H1 (cell line): ENCODE measurements at regions not wholly inside any gene's neighbourhood (a gene's known extent, or its start where the extent isn't known, plus 50 kb on each side); places are given as distances from the start of the nearest gene placed in this dataset.

Source experiments
- CTCF ChIA-PET: fragments of 300-600 bp; sonication (Branson Sonifier 250); formaldehyde crosslinking; loops from one replicate; lab custom pipeline; 2021; ENCODE audit not compliant: partially characterized antibody; lab: Charles Lee
- POLR2A ChIA-PET: fragments of 300-600 bp; sonication (Branson Sonifier 250); formaldehyde crosslinking; loops from one replicate; lab custom pipeline; 2021; ENCODE audit warnings: inconsistent platforms; ENCODE audit not compliant: partially characterized antibody; lab: Charles Lee
- DNase-seq, 2 experiments: peaks; one replicate each; pipeline versions ENCODE4 v3.0.0 to v3.0.0-alpha.2; 2010 to 2022; ENCODE audit warnings: low spot score in 2 of 2, low read depth in 1 of 2, mixed read lengths in 1 of 2
- FAIRE-seq: peaks from 2 replicates; lab custom pipeline; 2011; peaks lifted over from hg19 to GRCh38; lab: Jason Lieb, UNC
- H2AFZ ChIP-seq: 2 replicates; pipeline ENCODE4 v1.8.1; 2012; ENCODE audit warnings: low read length, inconsistent platforms
- H2AK5ac ChIP-seq: 2 replicates; pipeline ENCODE4 v1.6.1; 2013; ENCODE audit warnings: low read depth, low read length
- H2BK120ac ChIP-seq: replicated peaks from 2 replicates; pipeline ENCODE3; 2013; ENCODE audit warnings: low read depth, low read length, inconsistent platforms
- H2BK12ac ChIP-seq: 2 replicates; pipeline ENCODE4 v1.6.1; 2013; ENCODE audit warnings: low read depth, low read length
- H2BK15ac ChIP-seq: 2 replicates; pipeline ENCODE4 v1.6.1; 2013; ENCODE audit warnings: low read length
- H2BK20ac ChIP-seq: 2 replicates; pipeline ENCODE4 v1.6.1; 2013; ENCODE audit warnings: low read length
- H2BK5ac ChIP-seq: 2 replicates; pipeline ENCODE4 v1.6.1; 2013; ENCODE audit warnings: low read depth, low read length
- H3K14ac ChIP-seq: 2 replicates; pipeline ENCODE4 v1.6.1; 2013; ENCODE audit warnings: inconsistent platforms; ENCODE audit not compliant: insufficient read length
- H3K18ac ChIP-seq: 2 replicates; pipeline ENCODE4 v1.6.1; 2013; ENCODE audit warnings: low read length; ENCODE audit errors: extremely low read depth
- H3K23ac ChIP-seq: 2 replicates; pipeline ENCODE4 v1.6.1; 2013; ENCODE audit warnings: inconsistent platforms; ENCODE audit not compliant: insufficient read length
- H3K23me2 ChIP-seq: 2 replicates; pipeline ENCODE4 v1.6.1; 2013; ENCODE audit warnings: low read depth, low read length
- H3K27ac ChIP-seq: 2 replicates; pipeline ENCODE4 v1.6.1; 2011; ENCODE audit warnings: low read depth, low read length, inconsistent platforms
- H3K27me3 ChIP-seq, 4 experiments: replicated peaks in 1 of 4; 1 replicate in 1 of 4; 2 replicates in 3 of 4; pipeline versions ENCODE4 v1.6.1 to v1.8.1; 2011 to 2013; ENCODE audit warnings: low read length in 3 of 4, mild to moderate bottlenecking in 3 of 4, inconsistent platforms in 2 of 4, mixed read lengths in 2 of 4, moderate library complexity in 1 of 4; ENCODE audit not compliant: control insufficient read depth in 3 of 4, insufficient read depth in 3 of 4; ENCODE audit errors: extremely low read depth in 1 of 4
- H3K36me3 ChIP-seq, 4 experiments: 2 replicates each; pipeline versions ENCODE4 v1.6.1 to v1.8.1; 2011 to 2013; ENCODE audit warnings: mild to moderate bottlenecking in 4 of 4, low read length in 3 of 4, moderate library complexity in 2 of 4, control low read depth in 1 of 4, inconsistent platforms in 1 of 4; ENCODE audit not compliant: insufficient read depth in 4 of 4, control insufficient read depth in 2 of 4
- H3K4ac ChIP-seq: replicated peaks from 2 replicates; pipeline ENCODE3; 2013; ENCODE audit warnings: low read length, low read depth, mixed read lengths, inconsistent platforms; ENCODE audit not compliant: insufficient read length
- H3K4me1 ChIP-seq, 4 experiments: replicated peaks in 1 of 4; 1 replicate in 1 of 4; 2 replicates in 3 of 4; pipeline versions ENCODE4 v1.6.1 to v1.8.1; 2011 to 2013; ENCODE audit warnings: low read length in 3 of 4, inconsistent platforms in 2 of 4, mixed read lengths in 1 of 4; ENCODE audit not compliant: insufficient read depth in 4 of 4, control insufficient read depth in 3 of 4
- H3K4me2 ChIP-seq, 2 experiments: 2 replicates each; pipeline versions ENCODE4 v1.6.1 to v1.8.1; 2011 to 2013; ENCODE audit warnings: low read depth in 2 of 2, low read length in 2 of 2, control low read depth in 1 of 2, inconsistent platforms in 1 of 2, mild to moderate bottlenecking in 1 of 2; ENCODE audit not compliant: insufficient read depth in 1 of 2
- H3K4me3 ChIP-seq, 4 experiments: fragments of 200-600, 300-600 bp in 1 of 4; sonication (generic), shearing (Covaris generic), sonication (Bioruptor Twin) in 1 of 4; 2 replicates each; pipeline versions ENCODE4 v1.5.1 to v1.8.1; 2011 to 2016; ENCODE audit warnings: low read length in 4 of 4, low read depth in 3 of 4, control low read depth in 2 of 4, inconsistent platforms in 2 of 4, mild to moderate bottlenecking in 2 of 4, mixed read lengths in 1 of 4, moderate library complexity in 1 of 4; ENCODE audit not compliant: insufficient read depth in 2 of 4; ENCODE audit errors: extremely low read depth in 1 of 4
- H3K56ac ChIP-seq: replicated peaks from 2 replicates; pipeline ENCODE3; 2013; ENCODE audit warnings: low read depth, mild to moderate bottlenecking, mixed read lengths, low read length, inconsistent platforms; ENCODE audit not compliant: insufficient read length
- H3K79me1 ChIP-seq: 2 replicates; pipeline ENCODE4 v1.6.1; 2013; ENCODE audit warnings: low read depth, low read length, control low read depth
- H3K79me2 ChIP-seq, 2 experiments: 2 replicates each; pipeline versions ENCODE4 v1.6.1 to v1.8.1; 2012 to 2013; ENCODE audit warnings: low read length in 2 of 2, mild to moderate bottlenecking in 2 of 2, inconsistent platforms in 1 of 2; ENCODE audit not compliant: insufficient read depth in 2 of 2, control insufficient read depth in 1 of 2
- H3K9ac ChIP-seq, 4 experiments: replicated peaks in 1 of 4; 1 replicate in 1 of 4; 2 replicates in 3 of 4; pipeline versions ENCODE4 v1.6.1 to v1.8.1; 2011 to 2013; ENCODE audit warnings: low read depth in 3 of 4, low read length in 3 of 4, control low read depth in 2 of 4, mild to moderate bottlenecking in 2 of 4, moderate library complexity in 2 of 4, inconsistent platforms in 1 of 4; ENCODE audit errors: extremely low read depth in 1 of 4
- H3K9me3 ChIP-seq, 2 experiments: 2 replicates each; pipeline versions ENCODE4 v1.6.1 to v1.8.1; 2012 to 2013; ENCODE audit warnings: mild to moderate bottlenecking in 2 of 2, moderate library complexity in 2 of 2, control low read depth in 1 of 2, inconsistent platforms in 1 of 2, low read depth in 1 of 2, low read length in 1 of 2, mixed read lengths in 1 of 2; ENCODE audit not compliant: insufficient read depth in 2 of 2
- H4K20me1 ChIP-seq, 2 experiments: replicated peaks in 1 of 2; 2 replicates each; pipeline versions ENCODE3 to v1.8.1; 2011 to 2013; ENCODE audit warnings: inconsistent platforms in 2 of 2, low read length in 2 of 2, mild to moderate bottlenecking in 1 of 2; ENCODE audit not compliant: insufficient read depth in 2 of 2, control insufficient read depth in 1 of 2
- H4K5ac ChIP-seq: 2 replicates; pipeline ENCODE4 v1.6.1; 2013; ENCODE audit warnings: low read length, low read depth, mixed read lengths, inconsistent platforms; ENCODE audit not compliant: insufficient read length
- H4K8ac ChIP-seq: 2 replicates; pipeline ENCODE4 v1.8.0; 2013; ENCODE audit warnings: mild to moderate bottlenecking, moderate library complexity, low read length, inconsistent platforms; ENCODE audit not compliant: insufficient read depth; ENCODE audit errors: extremely low read depth
- H4K91ac ChIP-seq: replicated peaks from 2 replicates; pipeline ENCODE3; 2013; ENCODE audit warnings: low read length, mixed read lengths, inconsistent platforms; ENCODE audit not compliant: insufficient read length
- BACH1 ChIP-seq: IDR thresholded peaks from 2 replicates; pipeline ENCODE4 v1.6.1; 2012; ENCODE audit warnings: low read length, improper control_type of control experiment
- HDAC2 ChIP-seq, 2 experiments: fragments of 300-600 bp in 1 of 2; sonication (generic) in 1 of 2; IDR thresholded peaks; 2 replicates each; pipeline ENCODE4 v1.6.1; 2011 to 2012; ENCODE audit warnings: low read depth in 2 of 2, low read length in 2 of 2, mild to moderate bottlenecking in 2 of 2, moderate library complexity in 2 of 2, borderline replicate concordance in 1 of 2, inconsistent platforms in 1 of 2
- HDAC6 ChIP-seq: IDR thresholded peaks from one replicate; pipeline ENCODE4 v1.7.1; 2012; ENCODE audit warnings: low read depth, mild to moderate bottlenecking, inconsistent platforms, low read length, moderate library complexity
- KDM5A ChIP-seq: fragments of 200-600 bp; IDR thresholded peaks from 2 replicates; pipeline ENCODE4 v1.7.1; 2012; ENCODE audit warnings: mild to moderate bottlenecking, low read length, inconsistent platforms, mixed read lengths
- PHF8 ChIP-seq: fragments of 200-600 bp; sonication (generic); conservative IDR thresholded peaks from 2 replicates; pipeline ENCODE4 v1.7.1; 2012; ENCODE audit warnings: low read depth, mild to moderate bottlenecking, inconsistent platforms, low read length, moderate library complexity
- POU5F1 ChIP-seq: IDR thresholded peaks from 2 replicates; pipeline ENCODE4 v1.6.1; 2011; ENCODE audit warnings: low read depth, mild to moderate bottlenecking, low read length, moderate library complexity
- RAD21 ChIP-seq, 2 experiments: IDR thresholded peaks in 1 of 2; conservative IDR thresholded peaks in 1 of 2; 2 replicates each; pipeline ENCODE4 v1.6.1; 2011; ENCODE audit warnings: low read depth in 2 of 2, low read length in 2 of 2, improper control_type of control experiment in 1 of 2, inconsistent platforms in 1 of 2, mild to moderate bottlenecking in 1 of 2, moderate library complexity in 1 of 2
- RFX5 ChIP-seq: IDR thresholded peaks from 2 replicates; pipeline ENCODE4 v1.6.1; 2011; ENCODE audit warnings: low read depth, low read length, improper control_type of control experiment, borderline replicate concordance
- SP2 ChIP-seq: IDR thresholded peaks from 2 replicates; pipeline ENCODE4 v1.6.1; 2012; ENCODE audit warnings: mild to moderate bottlenecking, low read length, inconsistent platforms
- TAF7 ChIP-seq: optimal IDR thresholded peaks from 2 replicates; pipeline ENCODE3; 2011; ENCODE audit warnings: low read depth, mild to moderate bottlenecking, inconsistent platforms, low read length, moderate library complexity, borderline replicate concordance
- USF2 ChIP-seq: IDR thresholded peaks from 2 replicates; pipeline ENCODE4 v1.6.1; 2011; ENCODE audit warnings: low read length, improper control_type of control experiment
- WGBS, 2 experiments: shearing (Covaris generic) in 1 of 2; methylation state at CpG; one replicate each; pipeline versions ENCODE4 v1.1.6 to v1.1.7; 2013 to 2015; ENCODE audit warnings: low lambda C conversion rate in 2 of 2, mixed read lengths in 2 of 2, inconsistent platforms in 1 of 2, low coverage in 1 of 2, missing lambda C conversion rate in 1 of 2; ENCODE audit not compliant: insufficient replicate concordance in 2 of 2, insufficient coverage in 1 of 2, insufficient read length in 1 of 2; ENCODE audit errors: extremely low coverage in 1 of 2, missing lambda C conversion rate in 1 of 2; 5-methylcytosine and 5-hydroxymethylcytosine counted together

GRCh38 chr7:13790611-13791010, 198.9 kb downstream of the ETV1 start:
- Histone ChIP-seq H4K5ac (no peak overlapping the region), H3K9ac (no peak overlapping the region)
- TF ChIP-seq USF2 = no peak
- no peak for TF ChIP-seq KDM5A
- TF ChIP-seq RAD21 (IDR thresholded peaks at IDR 0.05 in 1 of 2, conservative IDR thresholded peaks at IDR 0.05 in 1 of 2; ENCODE audit: low read depth in 2 of 2, low read length in 2 of 2) = no peak
- TF ChIP-seq SP2 = no peak
- no peak for TF ChIP-seq RFX5
- no peak for TF ChIP-seq BACH1
- TF ChIP-seq TAF7 = no peak
- no peak for TF ChIP-seq PHF8
- TF ChIP-seq POU5F1 = no peak
- no peak for TF ChIP-seq HDAC2 (IDR thresholded peaks at IDR 0.05; ENCODE audit: borderline replicate concordance in 1 of 2, low read depth in 2 of 2, low read length in 2 of 2)
- no peak for TF ChIP-seq HDAC6

More at GRCh38 chr7:13790611-13791010, 198.9 kb downstream of the ETV1 start:
- Histone ChIP-seq H3K23me2 (no peaks in the 10 kb centered on the region; the same call in 1 of the 2 replicates), H3K18ac (no peak overlapping the region), H3K9me3 (no peaks in the 10 kb centered on the region), H3K4me2 (no peak overlapping the region), H3K4me3 (no peak overlapping the region), H3K79me2 (peaks cover 0 to 2% of the 10 kb centered on the region in 2 experiments; a peak in 1 of 4 replicates), H3K14ac (no peak overlapping the region), H3K79me1 (no peaks in the 10 kb centered on the region), H4K8ac (no peak overlapping the region), H2BK12ac (no peak overlapping the region), H2BK20ac (no peak overlapping the region), H2BK5ac (no peak overlapping the region), H4K91ac (no peak overlapping the region), H3K4ac (no peak overlapping the region), H3K4me1 (no peaks in the 10 kb centered on the region), H3K27ac (no peak overlapping the region), H3K27me3 (no peaks in the 10 kb centered on the region), H3K56ac (peak overlapping the region; percentile 56), H4K20me1 (no peaks in the 10 kb centered on the region), H2AFZ (no peak overlapping the region), H2AK5ac (no peak overlapping the region), H3K36me3 (no peaks in the 10 kb centered on the region), H2BK15ac (no peak overlapping the region), H2BK120ac (no peak overlapping the region), H3K23ac (no peak overlapping the region)
- no peak for DNase-seq
- POLR2A ChIA-PET = no interaction called here
- WGBS, 2 experiments = 78% methylated on average over 5 of the region's 5 CpGs; no CpG with 5 or more reads in 1 of the 2 experiments
- CTCF ChIA-PET = interaction anchor here (0.6 kb wide), 1 partner anchor 573 kb away, joined by 3 read pairs; no protein-coding TSS in a partner anchor
- FAIRE-seq = no peak
